Fibroblast of lung (primary cell): ENCODE measurements at regions not wholly inside any gene's neighbourhood (a gene's known extent, or its start where the extent isn't known, plus 50 kb on each side); places are given as distances from the start of the nearest gene placed in this dataset.

Experiments used
- EZH2 ChIP-seq: IDR thresholded peaks from 2 replicates; pipeline ENCODE4 v1.5.1; 2012; ENCODE audit warnings: low read length, control low read depth, mild to moderate bottlenecking; ENCODE audit errors: missing control alignments
- TF ChIP-seq, protein P1 (sequence below), 2 donors: IDR thresholded peaks in 1 of 2; conservative IDR thresholded peaks in 1 of 2; 1 replicate in 1 of 2; 2 replicates in 1 of 2; pipeline ENCODE4 v1.5.1; 2011 to 2012; ENCODE audit warnings: low read length in 2 of 2, control low read depth in 1 of 2, inconsistent platforms in 1 of 2, low read depth in 1 of 2, mild to moderate bottlenecking in 1 of 2

DNA sequence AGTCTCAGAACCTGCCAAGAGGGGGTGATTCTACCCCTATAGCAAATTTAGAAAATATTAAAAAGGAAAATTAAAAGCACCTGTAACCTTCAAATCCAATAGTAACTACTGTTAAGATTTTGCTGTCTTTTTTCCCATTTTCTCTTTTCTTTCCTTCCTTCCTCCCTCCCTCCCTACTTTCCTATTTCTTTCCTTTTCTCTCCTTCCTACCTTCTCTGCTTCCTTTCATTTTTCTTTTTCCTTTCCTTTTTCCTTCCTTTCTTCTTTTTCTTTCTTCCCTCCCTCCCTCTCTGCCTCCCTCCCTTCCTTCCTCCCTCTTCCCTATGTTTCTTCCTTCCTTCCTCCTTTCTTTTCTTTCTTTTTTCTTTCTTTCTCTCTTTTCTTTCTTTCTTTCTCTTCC lies 120.2 kb upstream of the KCTD7 start:
- TF ChIP-seq, protein P1, sequence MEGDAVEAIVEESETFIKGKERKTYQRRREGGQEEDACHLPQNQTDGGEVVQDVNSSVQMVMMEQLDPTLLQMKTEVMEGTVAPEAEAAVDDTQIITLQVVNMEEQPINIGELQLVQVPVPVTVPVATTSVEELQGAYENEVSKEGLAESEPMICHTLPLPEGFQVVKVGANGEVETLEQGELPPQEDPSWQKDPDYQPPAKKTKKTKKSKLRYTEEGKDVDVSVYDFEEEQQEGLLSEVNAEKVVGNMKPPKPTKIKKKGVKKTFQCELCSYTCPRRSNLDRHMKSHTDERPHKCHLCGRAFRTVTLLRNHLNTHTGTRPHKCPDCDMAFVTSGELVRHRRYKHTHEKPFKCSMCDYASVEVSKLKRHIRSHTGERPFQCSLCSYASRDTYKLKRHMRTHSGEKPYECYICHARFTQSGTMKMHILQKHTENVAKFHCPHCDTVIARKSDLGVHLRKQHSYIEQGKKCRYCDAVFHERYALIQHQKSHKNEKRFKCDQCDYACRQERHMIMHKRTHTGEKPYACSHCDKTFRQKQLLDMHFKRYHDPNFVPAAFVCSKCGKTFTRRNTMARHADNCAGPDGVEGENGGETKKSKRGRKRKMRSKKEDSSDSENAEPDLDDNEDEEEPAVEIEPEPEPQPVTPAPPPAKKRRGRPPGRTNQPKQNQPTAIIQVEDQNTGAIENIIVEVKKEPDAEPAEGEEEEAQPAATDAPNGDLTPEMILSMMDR (conservative IDR thresholded peaks at IDR 0.05 in 1 of 2, IDR thresholded peaks at IDR 0.05 in 1 of 2; ENCODE audit: low read depth in 1 of 2, low read length in 2 of 2), result no peak
- TF ChIP-seq EZH2, result no peak
